Ureter (tissue), 1 donor: ENCODE measurements at regions not wholly inside any gene's neighbourhood (a gene's known extent, or its start where the extent isn't known, plus 50 kb on each side); places are given as distances from the start of the nearest gene placed in this dataset.

Source experiments
- DNase-seq: peaks from one replicate; pipeline ENCODE4 v3.0.0-alpha.2; 2020; ENCODE audit warnings: low spot score
- donor health status: DM: yes; HTN: yes; CAD: no.

DNA sequence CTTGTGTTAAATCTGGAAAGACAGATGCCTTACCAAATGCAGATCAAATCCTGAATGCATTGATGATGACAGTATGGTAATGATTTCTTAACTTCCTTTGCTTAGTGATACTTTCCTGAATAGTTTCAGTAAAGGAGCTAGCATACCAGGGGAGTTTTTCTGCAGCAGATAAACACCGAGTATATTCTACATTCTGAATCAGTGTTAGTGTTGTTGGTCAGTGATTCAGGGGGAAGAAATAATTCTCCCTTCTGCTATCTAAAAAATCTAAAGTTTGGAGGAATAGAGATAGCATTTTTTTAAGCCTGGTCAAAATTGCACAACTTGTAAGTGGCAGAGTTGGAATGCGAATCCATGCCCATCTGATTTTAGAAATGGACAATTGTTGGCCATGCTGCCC is 512.2 kb upstream of the MARCKS start:
- DNase-seq, result no peak

- DNase-seq, result no peak
Measured at GRCh38 chr6:113347436-113347835, 509.7 kb upstream of the MARCKS start.

DNA sequence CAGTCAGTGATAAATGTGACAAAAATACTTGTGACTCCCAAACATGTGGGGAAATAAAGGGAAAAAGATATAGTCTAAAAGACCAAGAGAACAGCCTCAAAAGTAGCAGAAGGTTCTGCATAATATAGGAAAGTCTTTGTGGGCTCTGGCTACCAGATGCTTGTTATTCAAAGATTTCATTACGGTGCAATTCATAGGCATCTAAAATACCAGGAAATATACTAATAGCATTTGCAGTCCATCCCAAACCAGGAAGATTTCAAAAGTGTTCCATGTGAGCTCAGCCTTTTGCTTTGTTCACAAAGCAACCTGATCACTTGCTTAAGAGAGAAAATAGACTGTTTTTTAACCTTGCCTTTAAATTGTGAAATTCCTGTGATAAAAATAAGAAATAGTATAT is 506.7 kb upstream of the MARCKS start:
- DNase-seq, result no peak

GRCh38 chr6:113351173-113351834 is 505.8 kb upstream of the MARCKS start:
- DNase-seq, result no peak

GRCh38 chr6:113352029-113352801 is 504.9 kb upstream of the MARCKS start:
- DNase-seq, result no peak

DNA sequence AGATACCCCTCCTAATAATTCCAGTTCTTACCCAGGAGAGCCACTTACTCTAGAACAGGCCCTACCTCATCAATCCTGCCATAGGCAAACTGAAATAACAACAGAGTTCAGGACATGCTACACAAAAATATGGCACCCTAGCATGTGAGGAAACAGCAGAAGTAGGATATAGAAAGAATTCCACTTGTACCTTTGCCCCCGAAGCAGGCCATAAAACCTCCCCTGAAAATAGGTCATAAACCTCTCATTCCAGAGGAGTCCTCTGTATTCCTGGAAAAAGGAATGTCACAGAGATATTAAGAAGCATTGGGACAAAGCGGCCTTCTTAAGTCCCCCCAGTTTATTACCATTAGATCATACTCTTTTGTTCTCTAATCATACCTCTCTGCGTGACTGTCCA is 504.3 kb upstream of the MARCKS start:
- DNase-seq, result no peak

GRCh38 chr6:113353392-113353791 is 503.8 kb upstream of the MARCKS start:
- DNase-seq, result no peak

GRCh38 chr6:113354204-113354895 is 502.8 kb upstream of the MARCKS start:
- DNase-seq, result no peak

DNA sequence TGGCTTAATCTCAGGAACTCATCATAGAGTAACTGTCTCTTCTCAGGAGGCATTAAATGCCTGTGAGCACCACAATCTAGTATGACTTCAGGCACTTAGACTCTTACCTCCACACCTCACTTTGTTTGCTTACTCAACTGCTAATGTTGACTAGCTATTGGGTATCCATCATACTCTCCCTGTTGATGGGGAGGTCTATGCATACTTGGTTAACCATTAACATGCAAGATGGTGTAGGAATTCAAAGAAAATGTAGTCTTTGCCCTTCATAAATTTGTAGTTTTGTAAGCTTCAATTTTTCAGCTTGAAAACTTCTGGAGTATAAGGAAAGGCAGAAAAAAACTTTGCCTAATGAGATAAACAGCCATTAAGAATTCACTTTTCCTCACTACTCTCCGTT is 501.0 kb upstream of the MARCKS start:
- DNase-seq, result no peak

DNA sequence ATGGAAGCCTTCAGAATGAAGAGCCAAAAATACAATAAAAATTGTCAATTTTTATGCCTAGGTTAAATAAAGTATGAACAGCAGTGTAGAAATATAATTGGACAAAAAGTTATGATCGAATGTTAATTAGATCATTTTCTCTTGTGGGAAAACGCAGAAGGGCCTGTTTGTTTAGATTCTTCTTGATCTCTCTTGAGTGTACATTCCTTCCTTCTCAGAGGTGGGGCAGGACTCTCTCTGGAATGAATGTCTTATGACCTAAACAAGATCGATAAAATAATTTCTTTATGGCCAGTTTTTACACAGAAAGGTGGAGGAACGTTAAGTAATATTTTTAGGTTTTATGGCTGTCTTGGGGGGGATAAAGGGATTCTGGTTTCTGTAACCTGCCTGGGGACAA is 500.1 kb upstream of the MARCKS start:
- no peak for DNase-seq

DNA sequence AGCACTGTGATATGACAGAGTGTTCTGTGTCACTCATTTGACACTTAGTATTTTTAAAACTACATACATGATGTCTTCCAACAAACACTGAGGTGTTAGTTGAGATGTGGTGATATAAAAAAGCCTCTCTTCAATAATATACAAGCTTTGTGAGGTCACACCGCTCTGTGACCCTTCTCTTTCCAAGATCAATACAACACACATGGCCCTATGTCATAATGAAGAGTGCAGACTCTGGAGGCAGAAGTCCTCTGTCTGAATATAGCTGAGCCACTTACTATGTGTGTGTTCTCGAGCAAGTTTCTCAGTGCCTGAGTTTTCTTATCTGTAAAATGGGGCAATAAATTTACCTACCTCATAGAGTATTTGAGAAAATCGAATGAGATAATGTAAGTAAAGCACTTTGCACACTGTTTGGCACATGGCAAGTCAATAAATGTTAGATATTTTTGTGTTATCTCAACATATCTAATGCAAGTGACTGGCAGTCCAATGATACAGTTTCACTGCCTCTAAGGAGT is 499.0 kb upstream of the MARCKS start:
- DNase-seq, result no peak

GRCh38 chr6:113359155-113360140 is 497.7 kb upstream of the MARCKS start:
- DNase-seq, result no peak

- no peak for DNase-seq
Measured at GRCh38 chr6:113361014-113361645, 496.0 kb upstream of the MARCKS start.

DNA sequence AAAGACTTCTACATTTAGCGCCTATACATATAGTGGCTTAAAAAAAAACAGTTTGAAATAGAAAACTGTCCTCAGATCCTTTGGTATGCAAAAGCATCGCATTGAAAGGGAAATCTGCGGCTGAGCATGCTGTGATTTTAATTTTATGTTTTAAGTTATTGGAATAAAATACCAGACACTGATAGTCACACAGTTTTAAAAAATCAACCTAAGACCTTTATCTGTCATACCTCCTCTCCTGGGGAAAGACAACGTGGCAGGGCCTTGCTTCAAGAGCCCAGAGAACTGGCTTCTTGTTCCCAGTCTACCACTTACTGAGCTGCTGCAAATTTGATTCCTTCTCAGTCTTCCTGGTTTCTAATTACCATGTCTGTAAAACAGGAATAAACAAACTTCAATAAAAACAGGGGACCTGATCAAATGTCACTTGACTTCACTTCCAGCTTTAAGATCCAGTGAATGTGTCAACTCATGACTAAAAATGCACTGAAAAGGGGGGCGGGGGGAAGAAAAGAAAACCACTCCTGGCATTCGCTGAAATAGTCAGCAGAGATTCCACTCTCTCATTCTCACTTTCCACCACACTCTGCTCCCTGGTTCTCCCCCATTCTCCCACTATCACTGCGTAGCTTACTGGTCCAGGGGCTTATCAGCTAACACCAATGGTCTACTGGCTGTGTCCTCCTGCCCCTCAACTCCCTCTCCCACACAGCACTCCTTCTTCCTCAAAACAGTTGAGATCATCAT is 494.7 kb upstream of the MARCKS start:
- DNase-seq, result no peak

DNA sequence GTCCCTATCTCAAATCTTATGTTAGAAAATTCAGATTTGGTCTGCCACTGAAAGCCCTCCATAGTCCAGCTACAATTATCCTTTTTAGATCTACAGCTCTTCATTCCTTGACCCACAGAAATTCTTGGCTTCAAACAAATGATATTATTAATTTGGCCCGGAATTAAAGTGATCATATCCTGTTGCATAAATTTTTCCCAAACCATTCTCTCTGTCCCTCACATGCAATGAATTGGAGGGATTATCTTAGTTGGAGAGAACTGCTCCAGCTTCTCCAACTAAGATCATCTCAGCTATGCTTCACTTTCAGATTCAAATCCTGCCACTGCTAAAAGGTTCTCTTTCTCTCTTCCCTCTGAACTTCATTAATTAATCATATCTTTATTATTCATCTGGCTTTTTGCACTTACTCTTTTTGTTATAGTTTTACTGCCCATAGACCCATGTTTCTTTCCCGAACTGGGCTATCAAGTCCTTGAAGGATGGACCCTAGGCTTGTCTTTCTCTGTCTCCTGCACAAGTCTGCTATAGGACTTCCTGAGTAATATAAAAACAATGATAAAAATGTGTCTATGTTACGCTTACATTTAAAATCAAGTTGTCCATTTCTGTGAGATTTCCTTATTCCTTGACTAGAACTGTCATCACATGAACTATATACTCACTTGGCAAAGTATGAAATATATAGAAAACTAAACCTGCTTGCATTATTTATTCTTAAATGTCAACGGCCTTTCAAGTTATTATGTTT is 493.9 kb upstream of the MARCKS start:
- no peak for DNase-seq

GRCh38 chr6:113363866-113364265 is 493.3 kb upstream of the MARCKS start:
- DNase-seq, result no peak

GRCh38 chr6:113364766-113365165 is 492.4 kb upstream of the MARCKS start:
- DNase-seq, result no peak

DNA sequence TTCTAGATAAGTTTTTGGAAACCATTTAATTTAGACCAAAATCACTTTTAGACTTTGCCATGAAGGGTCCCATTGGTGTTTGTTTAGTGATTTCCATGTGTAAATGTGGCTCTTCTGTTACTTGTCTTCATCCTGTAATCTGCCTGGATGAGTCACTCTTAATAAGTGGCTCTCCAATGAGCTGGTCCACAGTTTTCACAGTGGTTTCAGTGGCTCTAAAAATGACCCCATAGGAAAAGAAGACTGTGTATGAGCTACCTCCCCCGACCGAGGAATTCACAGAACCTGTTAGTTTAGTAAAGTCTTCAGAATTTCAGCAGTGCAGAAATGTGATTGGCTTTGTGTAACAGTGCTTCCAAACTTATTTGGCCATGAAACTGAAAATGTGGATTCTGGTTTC is 492.0 kb upstream of the MARCKS start:
- no peak for DNase-seq

- no peak for DNase-seq
Measured at GRCh38 chr6:113366505-113366904, 490.6 kb upstream of the MARCKS start.
